H9 (cell line): ENCODE measurements at regions not wholly inside any gene's neighbourhood (a gene's known extent, or its start where the extent isn't known, plus 50 kb on each side); places are given as distances from the start of the nearest gene placed in this dataset.

Experiments used
- DNase-seq: peaks from one replicate; pipeline ENCODE4 v3.0.0-alpha.2; 2017
- H2AFZ ChIP-seq: one replicate; pipeline ENCODE4 v1.6.1; 2013; ENCODE audit warnings: mild to moderate bottlenecking, low read length, control low read depth, moderate library complexity
- H2AK5ac ChIP-seq: 2 replicates; pipeline ENCODE4 v1.6.1; 2013; ENCODE audit warnings: low read length, control low read depth, mixed read lengths; ENCODE audit not compliant: insufficient read length
- H2BK120ac ChIP-seq: one replicate; pipeline ENCODE4 v1.6.1; 2013; ENCODE audit warnings: low read depth, mild to moderate bottlenecking, low read length, control low read depth, inconsistent platforms; ENCODE audit not compliant: poor library complexity, severe bottlenecking
- H2BK12ac ChIP-seq: 2 replicates; pipeline ENCODE4 v1.6.1; 2013; ENCODE audit warnings: low read length, control low read depth, mixed read lengths, low read depth; ENCODE audit not compliant: insufficient read length
- H2BK15ac ChIP-seq: 2 replicates; pipeline ENCODE4 v1.6.1; 2013; ENCODE audit warnings: low read depth, low read length, control low read depth
- H2BK20ac ChIP-seq: one replicate; pipeline ENCODE4 v1.6.1; 2013; ENCODE audit warnings: low read depth, mild to moderate bottlenecking, low read length, control low read depth, inconsistent platforms; ENCODE audit not compliant: poor library complexity, severe bottlenecking
- H2BK5ac ChIP-seq: 2 replicates; pipeline ENCODE4 v1.6.1; 2013; ENCODE audit warnings: low read length, control low read depth, mixed read lengths; ENCODE audit not compliant: insufficient read length
- H3K14ac ChIP-seq: 2 replicates; pipeline ENCODE4 v1.6.1; 2013; ENCODE audit warnings: low read length, control low read depth; ENCODE audit not compliant: insufficient read depth
- H3K18ac ChIP-seq: 2 replicates; pipeline ENCODE4 v1.6.1; 2013; ENCODE audit warnings: low read depth, mild to moderate bottlenecking, mixed read lengths, low read length, control low read depth; ENCODE audit not compliant: insufficient read length
- H3K23ac ChIP-seq: 2 replicates; pipeline ENCODE4 v1.6.1; 2013; ENCODE audit warnings: low read length, control low read depth, mixed read lengths, low read depth; ENCODE audit not compliant: insufficient read length
- H3K23me2 ChIP-seq: 2 replicates; pipeline ENCODE4 v1.6.1; 2013; ENCODE audit warnings: low read depth, mild to moderate bottlenecking, mixed read lengths, low read length, control low read depth; ENCODE audit not compliant: insufficient read length, poor library complexity, severe bottlenecking
- H3K27ac ChIP-seq: 2 replicates; pipeline ENCODE4 v1.5.1; 2013; ENCODE audit warnings: low read length, control low read depth, mixed read lengths, low read depth; ENCODE audit not compliant: insufficient read length
- H3K27me3 ChIP-seq: 2 replicates; pipeline ENCODE4 v1.6.1; 2013; ENCODE audit warnings: low read length, control low read depth, inconsistent platforms; ENCODE audit not compliant: insufficient read depth
- H3K4ac ChIP-seq: 2 replicates; pipeline ENCODE4 v1.6.1; 2013; ENCODE audit warnings: low read depth, mild to moderate bottlenecking, control low read depth, inconsistent platforms, low read length, moderate library complexity
- H3K4me1 ChIP-seq: 2 replicates; pipeline ENCODE4 v1.6.1; 2013; ENCODE audit warnings: low read length, control low read depth, inconsistent platforms; ENCODE audit not compliant: insufficient read depth
- H3K4me2 ChIP-seq: 2 replicates; pipeline ENCODE4 v1.6.1; 2013; ENCODE audit warnings: low read length, control low read depth, mixed read lengths; ENCODE audit not compliant: insufficient read length, insufficient read depth
- H3K56ac ChIP-seq: 2 replicates; pipeline ENCODE4 v1.6.1; 2013; ENCODE audit warnings: low read depth, mild to moderate bottlenecking, mixed read lengths, low read length, control low read depth; ENCODE audit not compliant: insufficient read length
- H3K79me1 ChIP-seq: 2 replicates; pipeline ENCODE4 v1.6.1; 2013; ENCODE audit warnings: low read depth, mild to moderate bottlenecking, moderate library complexity, low read length, control low read depth, inconsistent platforms; ENCODE audit not compliant: insufficient read depth, poor library complexity, severe bottlenecking
- H3K79me2 ChIP-seq: 2 replicates; pipeline ENCODE4 v1.6.1; 2013; ENCODE audit warnings: low read length, control low read depth, inconsistent platforms; ENCODE audit not compliant: insufficient read depth
- H3K9ac ChIP-seq: 2 replicates; pipeline ENCODE4 v1.6.1; 2013; ENCODE audit warnings: low read length, control low read depth, mixed read lengths; ENCODE audit not compliant: insufficient read length; ENCODE audit errors: extremely low read depth
- H3K9me3 ChIP-seq: one replicate; pipeline ENCODE4 v1.6.1; 2013; ENCODE audit warnings: low read depth, low read length, inconsistent platforms; ENCODE audit not compliant: control insufficient read depth
- H3T11ph ChIP-seq: one replicate; pipeline ENCODE4 v1.6.1; 2013; ENCODE audit warnings: mild to moderate bottlenecking, low read length, control low read depth, inconsistent platforms
- H4K20me1 ChIP-seq: one replicate; pipeline ENCODE4 v1.6.1; 2013; ENCODE audit not compliant: control insufficient read depth, insufficient read length, insufficient read depth
- H4K5ac ChIP-seq: 2 replicates; pipeline ENCODE4 v1.6.1; 2013; ENCODE audit warnings: low read depth, mild to moderate bottlenecking, mixed read lengths, low read length, control low read depth; ENCODE audit not compliant: insufficient read length
- H4K8ac ChIP-seq: replicated peaks from 2 replicates; pipeline ENCODE4 v1.6.1; 2013; ENCODE audit warnings: low read length, control low read depth, mixed read lengths, low read depth; ENCODE audit not compliant: insufficient read length
- H4K91ac ChIP-seq: 2 replicates; pipeline ENCODE4 v1.6.1; 2013; ENCODE audit warnings: low read depth, mild to moderate bottlenecking, moderate library complexity, mixed read lengths, low read length, control low read depth; ENCODE audit not compliant: insufficient read length
- H3K27ac Mint-ChIP-seq, 3 experiments: 2 replicates in 2 of 3; 3 replicates in 1 of 3; pipeline ENCODE4 v1.8.0; 2020 to 2021; ENCODE audit warnings: mixed read lengths in 3 of 3, mild to moderate bottlenecking in 1 of 3, moderate library complexity in 1 of 3
- H3K27me3 Mint-ChIP-seq: 2 replicates; pipeline ENCODE4 v1.8.0; 2021; ENCODE audit warnings: low read depth, mild to moderate bottlenecking, moderate library complexity, mixed read lengths
- H3K36me3 Mint-ChIP-seq, 3 experiments: 2 replicates in 2 of 3; 3 replicates in 1 of 3; pipeline ENCODE4 v1.8.0; 2020 to 2021; ENCODE audit warnings: low read depth in 3 of 3, mixed read lengths in 3 of 3; ENCODE audit not compliant: insufficient read depth in 1 of 3
- H3K4me1 Mint-ChIP-seq, 2 experiments: 2 replicates each; pipeline ENCODE4 v1.8.0; 2020; ENCODE audit warnings: mixed read lengths in 2 of 2
- H3K4me3 Mint-ChIP-seq, 2 experiments: 2 replicates in 1 of 2; 3 replicates in 1 of 2; pipeline ENCODE4 v1.8.0; 2020 to 2021; ENCODE audit warnings: mild to moderate bottlenecking in 2 of 2, mixed read lengths in 2 of 2, moderate library complexity in 1 of 2
- H3K9me3 Mint-ChIP-seq, 2 experiments: 2 replicates in 1 of 2; 3 replicates in 1 of 2; pipeline ENCODE4 v1.8.0; 2020; ENCODE audit warnings: mild to moderate bottlenecking in 2 of 2, mixed read lengths in 2 of 2, moderate library complexity in 1 of 2
- WGBS: extraction: QIAGEN DNeasy Blood & Tissue Kit; methylation state at CpG from one replicate; pipeline ENCODE4 v1.1.7; 2013; ENCODE audit warnings: missing lambda C conversion rate, low lambda C conversion rate, mixed read lengths; ENCODE audit not compliant: insufficient read length; ENCODE audit errors: extremely low coverage; 5-methylcytosine and 5-hydroxymethylcytosine counted together
- TF ChIP-seq, protein P1 (sequence below): fragments of 200-600 bp; sonication (generic); conservative IDR thresholded peaks from 3 replicates; pipeline ENCODE4 v1.8.0; 2021; ENCODE audit warnings: antibody characterized with exemption, mild to moderate bottlenecking

- Histone ChIP-seq H4K8ac (no peak overlapping the region), H2BK20ac (no peak overlapping the region), H2AK5ac (no peak overlapping the region), H3K79me1 (no peaks in the 10 kb centered on the region), H3K27me3 (no peaks in the 10 kb centered on the region), H3K9me3 (no peaks in the 10 kb centered on the region), H4K5ac (no peak overlapping the region), H4K20me1 (no peaks in the 10 kb centered on the region), H3K79me2 (no peaks in the 10 kb centered on the region), H3K18ac (no peak overlapping the region), H3K14ac (no peak overlapping the region), H3K23ac (no peak overlapping the region), H3K4me1 (no peaks in the 10 kb centered on the region), H3K27ac (no peak overlapping the region), H2BK5ac (no peak overlapping the region), H3K4ac (no peak overlapping the region), H2BK12ac (no peak overlapping the region), H3K23me2 (no peaks in the 10 kb centered on the region), H3T11ph (no peak overlapping the region), H3K4me2 (no peak overlapping the region), H2BK15ac (no peak overlapping the region), H4K91ac (no peak overlapping the region), H3K9ac (no peak overlapping the region), H3K56ac (no peak overlapping the region), H2AFZ (no peak overlapping the region), H2BK120ac (no peak overlapping the region)
- peaks cover 3% of the 10 kb centered on the region for H3K27me3 Mint-ChIP-seq
- WGBS, result no CpG with 5 or more reads among the region's 2 CpGs
- H3K27ac Mint-ChIP-seq, result no peak overlapping the region
- no peak for DNase-seq
- H3K4me1 Mint-ChIP-seq, result peaks cover 3 to 5% of the 10 kb centered on the region in 2 experiments; a peak in 2 of 4 replicates
- H3K9me3 Mint-ChIP-seq, result peaks cover 8 to 13% of the 10 kb centered on the region in 2 experiments
- TF ChIP-seq, protein P1, sequence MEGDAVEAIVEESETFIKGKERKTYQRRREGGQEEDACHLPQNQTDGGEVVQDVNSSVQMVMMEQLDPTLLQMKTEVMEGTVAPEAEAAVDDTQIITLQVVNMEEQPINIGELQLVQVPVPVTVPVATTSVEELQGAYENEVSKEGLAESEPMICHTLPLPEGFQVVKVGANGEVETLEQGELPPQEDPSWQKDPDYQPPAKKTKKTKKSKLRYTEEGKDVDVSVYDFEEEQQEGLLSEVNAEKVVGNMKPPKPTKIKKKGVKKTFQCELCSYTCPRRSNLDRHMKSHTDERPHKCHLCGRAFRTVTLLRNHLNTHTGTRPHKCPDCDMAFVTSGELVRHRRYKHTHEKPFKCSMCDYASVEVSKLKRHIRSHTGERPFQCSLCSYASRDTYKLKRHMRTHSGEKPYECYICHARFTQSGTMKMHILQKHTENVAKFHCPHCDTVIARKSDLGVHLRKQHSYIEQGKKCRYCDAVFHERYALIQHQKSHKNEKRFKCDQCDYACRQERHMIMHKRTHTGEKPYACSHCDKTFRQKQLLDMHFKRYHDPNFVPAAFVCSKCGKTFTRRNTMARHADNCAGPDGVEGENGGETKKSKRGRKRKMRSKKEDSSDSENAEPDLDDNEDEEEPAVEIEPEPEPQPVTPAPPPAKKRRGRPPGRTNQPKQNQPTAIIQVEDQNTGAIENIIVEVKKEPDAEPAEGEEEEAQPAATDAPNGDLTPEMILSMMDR, result no peak
- no peak overlapping the region for H3K4me3 Mint-ChIP-seq
- peaks cover 0 to 9% (median 8%) of the 10 kb centered on the region in 3 experiments; a peak in 6 of 7 replicates for H3K36me3 Mint-ChIP-seq
Measured at GRCh38 chr2:129256642-129257041, 722.8 kb upstream of the RAB6C start.
